OCI-LY1 (cell line): ENCODE measurements at regions not wholly inside any gene's neighbourhood (a gene's known extent, or its start where the extent isn't known, plus 50 kb on each side); places are given as distances from the start of the nearest gene placed in this dataset.

ENCODE experiments used
- EZH2 ChIP-seq: fragments of 200-600 bp; sonication (generic), shearing (Covaris generic); IDR thresholded peaks from 2 replicates; pipeline ENCODE4 v1.8.0; 2017; ENCODE audit warnings: borderline replicate concordance, mixed run types, mild to moderate bottlenecking, antibody characterized with exemption, low read length, moderate library complexity, mixed read lengths
- TF ChIP-seq, protein P1 (sequence below): fragments of 200-600 bp; sonication (generic), shearing (Covaris generic); IDR thresholded peaks from 2 replicates; pipeline ENCODE4 v1.5.1; 2017; ENCODE audit warnings: mild to moderate bottlenecking, antibody characterized with exemption, low read length, moderate library complexity, mixed read lengths

DNA sequence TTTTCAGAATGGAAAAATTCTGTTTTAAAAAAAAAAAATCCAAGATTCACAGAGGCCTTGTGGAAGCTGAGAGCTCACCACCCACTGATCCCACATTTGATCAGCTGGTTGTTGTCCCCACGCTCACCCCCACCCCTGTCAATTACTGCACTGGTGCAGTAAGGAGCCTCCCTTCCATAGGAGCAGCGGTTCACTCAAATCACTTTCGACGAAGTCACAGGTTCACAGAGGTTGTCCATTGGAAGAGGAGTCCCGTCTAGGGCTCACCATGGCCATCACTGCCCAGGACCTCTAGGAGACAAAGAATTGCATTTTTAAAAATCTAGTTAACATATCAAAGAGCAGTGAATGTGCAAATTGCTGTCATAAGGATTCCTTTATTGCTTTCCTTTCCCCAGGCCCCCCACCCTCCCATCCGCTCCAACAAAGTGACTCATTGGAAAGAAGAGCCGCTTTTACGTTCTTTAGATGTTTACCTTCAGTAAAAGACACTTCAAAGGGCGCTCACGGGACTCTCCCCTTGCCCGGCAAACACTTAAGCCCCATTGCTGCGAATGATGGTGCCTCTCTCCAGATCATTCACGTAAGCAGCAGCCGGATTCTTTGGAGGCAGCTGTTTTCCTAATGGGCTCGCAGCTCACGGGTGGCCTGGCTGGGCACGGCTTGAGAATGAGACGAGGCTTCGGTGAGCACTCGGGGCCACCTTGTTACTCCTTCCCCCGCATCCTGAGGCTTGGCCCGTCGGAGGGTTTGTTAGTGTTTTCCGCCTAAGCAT lies 165.5 kb upstream of the SALL3 start:
- TF ChIP-seq, protein P1, sequence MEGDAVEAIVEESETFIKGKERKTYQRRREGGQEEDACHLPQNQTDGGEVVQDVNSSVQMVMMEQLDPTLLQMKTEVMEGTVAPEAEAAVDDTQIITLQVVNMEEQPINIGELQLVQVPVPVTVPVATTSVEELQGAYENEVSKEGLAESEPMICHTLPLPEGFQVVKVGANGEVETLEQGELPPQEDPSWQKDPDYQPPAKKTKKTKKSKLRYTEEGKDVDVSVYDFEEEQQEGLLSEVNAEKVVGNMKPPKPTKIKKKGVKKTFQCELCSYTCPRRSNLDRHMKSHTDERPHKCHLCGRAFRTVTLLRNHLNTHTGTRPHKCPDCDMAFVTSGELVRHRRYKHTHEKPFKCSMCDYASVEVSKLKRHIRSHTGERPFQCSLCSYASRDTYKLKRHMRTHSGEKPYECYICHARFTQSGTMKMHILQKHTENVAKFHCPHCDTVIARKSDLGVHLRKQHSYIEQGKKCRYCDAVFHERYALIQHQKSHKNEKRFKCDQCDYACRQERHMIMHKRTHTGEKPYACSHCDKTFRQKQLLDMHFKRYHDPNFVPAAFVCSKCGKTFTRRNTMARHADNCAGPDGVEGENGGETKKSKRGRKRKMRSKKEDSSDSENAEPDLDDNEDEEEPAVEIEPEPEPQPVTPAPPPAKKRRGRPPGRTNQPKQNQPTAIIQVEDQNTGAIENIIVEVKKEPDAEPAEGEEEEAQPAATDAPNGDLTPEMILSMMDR = no peak
- TF ChIP-seq EZH2 = no peak
